PC-9 (cell line): ENCODE measurements at regions not wholly inside any gene's neighbourhood (a gene's known extent, or its start where the extent isn't known, plus 50 kb on each side); places are given as distances from the start of the nearest gene placed in this dataset.

ENCODE experiments used
- BruUV-seq: library from RNA; stranded (reverse); fragments of 400-500 nt; replicated peaks from 2 replicates; lab custom pipeline; 2021; lab: Mats Ljungman, UMichigan
- CTCF ChIA-PET: fragments of 300-600 bp; sonication (Branson Sonifier 250); formaldehyde crosslinking; loops from one replicate; lab custom pipeline; 2022; ENCODE audit warnings: antibody characterized with exemption; lab: Charles Lee
- POLR2A ChIA-PET: fragments of 300-600 bp; sonication (Branson Sonifier 250); formaldehyde crosslinking; loops from one replicate; lab custom pipeline; 2022; ENCODE audit warnings: antibody characterized with exemption; ENCODE audit not compliant: unreplicated experiment; lab: Charles Lee
- DNase-seq, 2 experiments: peaks; one replicate each; pipeline versions ENCODE4 v3.0.0 to v3.0.0-alpha.2; 2015 to 2022; ENCODE audit warnings: mixed read lengths in 1 of 2
- H2AFZ ChIP-seq: fragments of 200-600 bp; sonication (generic); 2 replicates; pipeline ENCODE4 v1.8.1; 2017; ENCODE audit warnings: antibody characterized with exemption
- H3F3A ChIP-seq: fragments of 200-600 bp; sonication (generic); 2 replicates; pipeline ENCODE4 v1.8.1; 2017; ENCODE audit warnings: antibody characterized with exemption, mild to moderate bottlenecking, low read depth; ENCODE audit not compliant: insufficient read depth
- H3K27ac ChIP-seq: fragments of 200-600 bp; sonication (generic); 2 replicates; pipeline ENCODE4 v1.6.1; 2016; ENCODE audit warnings: mixed run types
- H3K27me3 ChIP-seq: fragments of 200-600 bp; sonication (generic); 2 replicates; pipeline ENCODE4 v1.6.1; 2016; ENCODE audit warnings: low read depth, mixed run types; ENCODE audit not compliant: insufficient read depth
- H3K36me3 ChIP-seq: fragments of 200-600 bp; sonication (generic); 2 replicates; pipeline ENCODE4 v1.6.1; 2016; ENCODE audit warnings: low read depth, mixed run types
- H3K4me1 ChIP-seq: fragments of 200-600 bp; sonication (generic); replicated peaks from 2 replicates; pipeline ENCODE4 v1.6.1; 2016; ENCODE audit warnings: mixed run types; ENCODE audit not compliant: insufficient read depth
- H3K4me2 ChIP-seq: fragments of 200-600 bp; sonication (generic); 2 replicates; pipeline ENCODE4 v1.6.1; 2017; ENCODE audit warnings: mixed run types
- H3K4me3 ChIP-seq: fragments of 200-600 bp; sonication (generic); 2 replicates; pipeline ENCODE4 v1.6.1; 2016; ENCODE audit warnings: mixed run types
- H3K79me2 ChIP-seq: fragments of 200-600 bp; sonication (generic); 2 replicates; pipeline ENCODE4 v1.6.1; 2017; ENCODE audit warnings: low read depth, mixed run types
- H3K9me2 ChIP-seq: fragments of 200-600 bp; sonication (generic); 2 replicates; pipeline ENCODE4 v1.8.1; 2017; ENCODE audit warnings: mild to moderate bottlenecking; ENCODE audit not compliant: insufficient read depth
- H3K9me3 ChIP-seq: fragments of 200-600 bp; sonication (generic); 2 replicates; pipeline ENCODE4 v1.8.1; 2016; ENCODE audit warnings: low read depth; ENCODE audit not compliant: insufficient read depth
- H4K20me1 ChIP-seq: fragments of 200-600 bp; sonication (generic); 2 replicates; pipeline ENCODE4 v1.8.1; 2017; ENCODE audit not compliant: insufficient read depth
- EZH2 ChIP-seq: fragments of 200-600 bp; sonication (generic); IDR thresholded peaks from 2 replicates; pipeline ENCODE4 v1.8.0; 2017; ENCODE audit warnings: antibody characterized with exemption, low read depth
- intact Hi-C: fragments of 100-400 bp; cut with micrococcal nuclease; formaldehyde crosslinking; loops from one replicate; pipeline ENCODE4 v1.10.0; 2022; ENCODE audit not compliant: unreplicated experiment
- TF ChIP-seq, protein P1 (sequence below): fragments of 200-600 bp; sonication (generic); conservative IDR thresholded peaks from 2 replicates; pipeline ENCODE4 v1.6.1; 2017; ENCODE audit warnings: mixed run types, antibody characterized with exemption, mild to moderate bottlenecking, moderate library complexity

DNA sequence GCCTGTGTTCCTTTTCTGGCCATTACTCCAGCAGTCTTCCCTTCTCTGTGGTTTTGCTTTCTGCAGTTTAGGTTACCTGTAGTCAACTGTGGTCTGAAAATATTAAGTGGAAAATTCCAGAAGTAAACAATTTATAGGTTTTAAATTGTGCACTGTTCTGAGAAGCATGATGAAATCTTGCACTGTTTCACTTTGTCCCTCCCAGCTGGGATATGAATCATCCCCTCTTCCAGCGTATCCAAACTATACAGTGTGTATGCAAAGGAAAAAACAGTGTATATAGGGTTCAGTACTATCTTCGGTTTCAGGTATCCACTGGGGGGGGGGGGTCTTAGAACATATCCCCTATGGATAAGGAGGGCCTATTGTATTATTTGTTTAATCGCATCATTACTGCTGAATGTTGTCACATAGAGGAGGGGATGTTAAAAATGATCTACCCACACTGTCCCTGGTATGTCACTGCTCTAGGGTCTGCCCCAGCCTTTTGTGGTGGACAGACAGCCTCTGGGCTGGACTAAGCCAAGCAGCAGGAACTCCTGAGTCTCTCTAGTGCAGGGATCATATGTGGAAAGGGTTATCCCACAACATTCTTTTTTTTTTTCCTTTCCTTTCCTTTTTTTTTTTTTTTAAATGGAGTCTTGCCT lies 109.1 kb upstream of the MAX start:
- Histone ChIP-seq H3K79me2 (no peaks in the 10 kb centered on the region), H3K4me3 (peak overlapping the region; percentile 17; the same call in 1 of the 2 replicates), H2AFZ (peak overlapping the region; percentile 24; the same call in 1 of the 2 replicates), H3K36me3 (no peaks in the 10 kb centered on the region), H3K4me2 (peak overlapping the region; percentile 58), H3K27me3 (no peaks in the 10 kb centered on the region), H3K27ac (peak overlapping the region; percentile 93), H3K9me2 (no peaks in the 10 kb centered on the region), H3F3A (peaks cover 21% of the 10 kb centered on the region; the same call in 1 of the 2 replicates), H4K20me1 (no peaks in the 10 kb centered on the region), H3K9me3 (no peaks in the 10 kb centered on the region), H3K4me1 (peaks cover 34% of the 10 kb centered on the region)
- POLR2A ChIA-PET, result interaction anchor here (0.7 kb wide), 1 partner anchor 15 kb away, joined by 3 read pairs; no protein-coding TSS in a partner anchor
- BruUV-seq, result no TSS peak
- TF ChIP-seq, protein P1, sequence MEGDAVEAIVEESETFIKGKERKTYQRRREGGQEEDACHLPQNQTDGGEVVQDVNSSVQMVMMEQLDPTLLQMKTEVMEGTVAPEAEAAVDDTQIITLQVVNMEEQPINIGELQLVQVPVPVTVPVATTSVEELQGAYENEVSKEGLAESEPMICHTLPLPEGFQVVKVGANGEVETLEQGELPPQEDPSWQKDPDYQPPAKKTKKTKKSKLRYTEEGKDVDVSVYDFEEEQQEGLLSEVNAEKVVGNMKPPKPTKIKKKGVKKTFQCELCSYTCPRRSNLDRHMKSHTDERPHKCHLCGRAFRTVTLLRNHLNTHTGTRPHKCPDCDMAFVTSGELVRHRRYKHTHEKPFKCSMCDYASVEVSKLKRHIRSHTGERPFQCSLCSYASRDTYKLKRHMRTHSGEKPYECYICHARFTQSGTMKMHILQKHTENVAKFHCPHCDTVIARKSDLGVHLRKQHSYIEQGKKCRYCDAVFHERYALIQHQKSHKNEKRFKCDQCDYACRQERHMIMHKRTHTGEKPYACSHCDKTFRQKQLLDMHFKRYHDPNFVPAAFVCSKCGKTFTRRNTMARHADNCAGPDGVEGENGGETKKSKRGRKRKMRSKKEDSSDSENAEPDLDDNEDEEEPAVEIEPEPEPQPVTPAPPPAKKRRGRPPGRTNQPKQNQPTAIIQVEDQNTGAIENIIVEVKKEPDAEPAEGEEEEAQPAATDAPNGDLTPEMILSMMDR, result no peak
- no peak for TF ChIP-seq EZH2
- intact Hi-C loops, result loop anchor here (1.0 kb wide), 1 partner anchor 31 kb away; no protein-coding TSS in a partner anchor
- CTCF ChIA-PET, result interaction anchor here (0.8 kb wide), 1 partner anchor 43 kb away, joined by 3 read pairs; no protein-coding TSS in a partner anchor
- peak in 1 of 2 experiments; percentile 83 for DNase-seq

DNA sequence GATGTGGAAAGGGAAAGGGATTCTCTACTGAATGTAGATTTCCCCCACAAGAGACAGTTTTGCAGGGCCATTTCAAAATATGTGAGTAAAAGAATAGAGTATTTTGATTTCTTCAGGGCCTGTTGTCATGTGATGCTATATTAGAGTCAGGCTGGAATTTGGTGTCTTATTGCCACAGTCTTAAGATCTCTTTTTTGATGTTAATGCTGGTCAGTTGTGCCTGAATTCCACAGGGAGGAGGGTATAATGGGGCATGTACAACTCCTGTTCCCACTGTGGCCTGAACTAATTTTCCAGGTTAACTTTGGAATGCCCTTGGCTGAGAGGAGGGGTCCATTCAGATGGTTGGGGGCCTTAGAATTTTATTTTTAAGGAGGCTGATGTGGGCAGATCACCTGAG lies 111.0 kb upstream of the MAX start:
- H3K9me2 ChIP-seq, result no peaks in the 10 kb centered on the region
- H3K4me1 ChIP-seq, result peaks cover 30% of the 10 kb centered on the region
- no peak overlapping the region for H3K27ac ChIP-seq
- ChIA-PET CTCF (no interaction called here), POLR2A (no interaction called here)
- no peak overlapping the region for H2AFZ ChIP-seq
- no peak overlapping the region for H3K4me3 ChIP-seq
- intact Hi-C loops, result no loop called here
- H3F3A ChIP-seq, result peaks cover 21% of the 10 kb centered on the region; the same call in 1 of the 2 replicates
- no peak overlapping the region for H3K4me2 ChIP-seq
- no peaks in the 10 kb centered on the region for H3K36me3 ChIP-seq
- no peak for DNase-seq
- TF ChIP-seq EZH2, result no peak
- TF ChIP-seq, protein P1, result no peak
- BruUV-seq, result no TSS peak
- no peaks in the 10 kb centered on the region for H3K79me2 ChIP-seq
- no peaks in the 10 kb centered on the region for H4K20me1 ChIP-seq
- no peaks in the 10 kb centered on the region for H3K27me3 ChIP-seq
- H3K9me3 ChIP-seq, result no peaks in the 10 kb centered on the region

DNA sequence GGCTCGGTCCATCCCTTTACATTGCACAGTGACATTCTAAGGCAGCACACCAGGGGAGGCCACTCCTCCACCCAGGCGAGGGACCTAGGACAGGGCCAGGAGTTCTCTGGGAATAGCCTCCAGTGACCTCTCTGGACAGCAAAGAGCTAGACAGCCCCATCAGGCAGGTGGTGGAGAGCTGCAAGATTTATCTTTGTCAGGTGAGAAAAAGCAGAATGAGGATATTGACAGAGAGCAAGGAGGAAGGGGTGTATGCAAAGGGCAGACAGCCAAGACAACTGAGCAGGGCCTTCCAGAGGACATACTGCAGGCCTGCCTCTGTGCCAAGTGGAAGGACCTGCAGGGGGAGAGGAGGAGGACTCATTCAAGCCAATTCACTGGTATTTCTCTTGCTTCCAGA lies 112.4 kb upstream of the MAX start:
- no TSS peak for BruUV-seq
- H3K27ac ChIP-seq, result no peak overlapping the region
- no peaks in the 10 kb centered on the region for H4K20me1 ChIP-seq
- no peak for DNase-seq
- no peak overlapping the region for H3K4me2 ChIP-seq
- H3K36me3 ChIP-seq, result no peaks in the 10 kb centered on the region
- peaks cover 26% of the 10 kb centered on the region; the same call in 1 of the 2 replicates for H3F3A ChIP-seq
- peaks cover 29% of the 10 kb centered on the region for H3K4me1 ChIP-seq
- POLR2A ChIA-PET, result interaction anchor here (0.6 kb wide), 1 partner anchor 114 kb away, joined by 3 read pairs; no protein-coding TSS in a partner anchor
- H3K4me3 ChIP-seq, result no peak overlapping the region
- H3K27me3 ChIP-seq, result no peaks in the 10 kb centered on the region
- H2AFZ ChIP-seq, result no peak overlapping the region
- H3K9me2 ChIP-seq, result no peaks in the 10 kb centered on the region
- TF ChIP-seq EZH2, result no peak
- TF ChIP-seq, protein P1, result no peak
- H3K9me3 ChIP-seq, result no peaks in the 10 kb centered on the region
- CTCF ChIA-PET, result no interaction called here
- intact Hi-C loops, result no loop called here
- H3K79me2 ChIP-seq, result no peaks in the 10 kb centered on the region
